RWPE1 (cell line): ENCODE measurements at regions not wholly inside any gene's neighbourhood (a gene's known extent, or its start where the extent isn't known, plus 50 kb on each side); places are given as distances from the start of the nearest gene placed in this dataset.

Source experiments
- CTCF ChIA-PET: fragments of 350-600 bp; sonication (Branson Sonifier 250); formaldehyde crosslinking; extraction: SDS; loops from one replicate; lab custom pipeline; 2021; lab: Yijun Ruan, JAX
- POLR2A ChIA-PET: fragments of 400-600 bp; formaldehyde crosslinking; extraction: SDS; loops from one replicate; lab custom pipeline; 2020; ENCODE audit warnings: antibody characterized with exemption; ENCODE audit not compliant: low non-redundant PET; lab: Yijun Ruan, JAX
- DNase-seq: peaks from one replicate; pipeline ENCODE4 v3.0.0; 2012; ENCODE audit warnings: low spot score
- H3K27ac ChIP-seq: fragments of 450-650 bp; 2 replicates; pipeline ENCODE4 v1.5.1; 2017
- CTCF ChIP-seq: fragments of 450-650 bp; conservative IDR thresholded peaks from 2 replicates; pipeline ENCODE4 v1.5.1; 2017; ENCODE audit warnings: low read depth, mild to moderate bottlenecking

- DNase-seq: no peak
Measured at GRCh38 chr2:7209757-7210555, 292.7 kb downstream of the RNF144A start.

GRCh38 chr2:7210712-7211111 is 293.5 kb downstream of the RNF144A start:
- no peak overlapping the region for H3K27ac ChIP-seq
- no peak for TF ChIP-seq CTCF
- no peak for DNase-seq
- CTCF ChIA-PET: no interaction called here
- POLR2A ChIA-PET: no interaction called here

More at GRCh38 chr2:7209757-7210555, 292.7 kb downstream of the RNF144A start:
- CTCF ChIA-PET: no interaction called here
- no peak overlapping the region for H3K27ac ChIP-seq
- POLR2A ChIA-PET: no interaction called here
- no peak for TF ChIP-seq CTCF

GRCh38 chr2:7225848-7226247 is 308.6 kb downstream of the RNF144A start:
- no peak for TF ChIP-seq CTCF
- ChIA-PET POLR2A (no interaction called here), CTCF (no interaction called here)
- DNase-seq: no peak
- no peak overlapping the region for H3K27ac ChIP-seq

- ChIA-PET CTCF (no interaction called here), POLR2A (no interaction called here)
- DNase-seq: no peak
- no peak for TF ChIP-seq CTCF
- H3K27ac ChIP-seq: no peak overlapping the region
Measured at GRCh38 chr2:7226501-7226900, 309.3 kb downstream of the RNF144A start.

- TF ChIP-seq CTCF: no peak
- ChIA-PET POLR2A (no interaction called here), CTCF (no interaction called here)
- H3K27ac ChIP-seq: no peak overlapping the region
- no peak for DNase-seq
Measured at GRCh38 chr2:7233126-7233525, 315.9 kb downstream of the RNF144A start.

- ChIA-PET CTCF (no interaction called here), POLR2A (no interaction called here)
- no peak overlapping the region for H3K27ac ChIP-seq
- TF ChIP-seq CTCF: no peak
- DNase-seq: no peak
Measured at GRCh38 chr2:7237466-7237865, 320.3 kb downstream of the RNF144A start.
